WTC11 (cell line): ENCODE measurements at regions not wholly inside any gene's neighbourhood (a gene's known extent, or its start where the extent isn't known, plus 50 kb on each side); places are given as distances from the start of the nearest gene placed in this dataset.

ENCODE experiments used
- ATAC-seq: fragments of 200-7000 bp; cut with Tn5 transposase; 2 replicates; pipeline ENCODE4 v1.10.0; 2021; ENCODE audit warnings: mild to moderate bottlenecking, moderate library complexity
- CTCF ChIA-PET: fragments of 300-600 bp; sonication (Branson Sonifier 250); formaldehyde crosslinking; loops from one replicate; lab custom pipeline; 2021; ENCODE audit warnings: antibody characterized with exemption; lab: Charles Lee
- POLR2A ChIA-PET: fragments of 350-600 bp; sonication (Branson Sonifier 250); formaldehyde crosslinking; loops from one replicate; lab custom pipeline; 2021; ENCODE audit warnings: antibody characterized with exemption; lab: Charles Lee
- DNase-seq: peaks from one replicate; pipeline ENCODE4 v3.0.0; 2021; ENCODE audit warnings: low spot score
- H3K27ac Mint-ChIP-seq: 2 replicates; pipeline ENCODE4 v1.8.0; 2021; ENCODE audit warnings: mixed read lengths
- H3K27me3 Mint-ChIP-seq: 2 replicates; pipeline ENCODE4 v1.8.0; 2021; ENCODE audit warnings: low read depth, mild to moderate bottlenecking, moderate library complexity, mixed read lengths
- H3K36me3 Mint-ChIP-seq: 2 replicates; pipeline ENCODE4 v1.8.0; 2021; ENCODE audit warnings: mixed read lengths
- H3K4me1 Mint-ChIP-seq: 2 replicates; pipeline ENCODE4 v1.8.0; 2022; ENCODE audit warnings: mixed read lengths
- H3K4me3 Mint-ChIP-seq: 2 replicates; pipeline ENCODE4 v1.8.0; 2021; ENCODE audit warnings: mild to moderate bottlenecking, moderate library complexity, mixed read lengths
- H3K9me3 Mint-ChIP-seq: 2 replicates; pipeline ENCODE4 v1.8.0; 2021; ENCODE audit warnings: mixed read lengths
- CBFB ChIP-seq: sonication (generic); formaldehyde crosslinking; IDR thresholded peaks from 2 replicates; pipeline ENCODE4 v1.8.1; 2022; ENCODE audit warnings: mild to moderate bottlenecking, low read depth, missing genetic modification reagents
- EMX1 ChIP-seq: fragments of 250-450 bp; sonication (Bioruptor Pico); IDR thresholded peaks from 2 replicates; pipeline ENCODE4 v1.8.0; 2021; ENCODE audit warnings: mild to moderate bottlenecking
- ESRRA ChIP-seq: sonication (generic); formaldehyde crosslinking; IDR thresholded peaks from 2 replicates; pipeline ENCODE4 v1.8.1; 2022; ENCODE audit warnings: mild to moderate bottlenecking, missing genetic modification reagents, borderline replicate concordance
- ETV6 ChIP-seq: sonication (generic); formaldehyde crosslinking; IDR thresholded peaks from 2 replicates; pipeline ENCODE4 v1.8.1; 2022; ENCODE audit warnings: mild to moderate bottlenecking, missing genetic modification reagents
- FOXK1 ChIP-seq: sonication (generic); formaldehyde crosslinking; IDR thresholded peaks from 2 replicates; pipeline ENCODE4 v1.8.0; 2022; ENCODE audit warnings: mild to moderate bottlenecking, moderate library complexity, missing genetic modification reagents
- GABPB1 ChIP-seq: sonication (generic); formaldehyde crosslinking; IDR thresholded peaks from 2 replicates; pipeline ENCODE4 v1.8.1; 2023; ENCODE audit warnings: mild to moderate bottlenecking, missing genetic modification reagents
- MXD4 ChIP-seq: fragments of 250-450 bp; sonication (Bioruptor Pico); IDR thresholded peaks from 2 replicates; pipeline ENCODE4 v1.8.0; 2021; ENCODE audit warnings: mild to moderate bottlenecking, moderate library complexity, borderline replicate concordance
- NR1H2 ChIP-seq: sonication (generic); formaldehyde crosslinking; IDR thresholded peaks from 2 replicates; pipeline ENCODE4 v1.9.0; 2021; ENCODE audit warnings: mild to moderate bottlenecking, moderate library complexity, missing genetic modification reagents
- RELA ChIP-seq: sonication (generic); formaldehyde crosslinking; IDR thresholded peaks from 2 replicates; pipeline ENCODE4 v1.8.1; 2022; ENCODE audit warnings: missing genetic modification reagents, mild to moderate bottlenecking, borderline replicate concordance
- SP1 ChIP-seq: sonication (generic); formaldehyde crosslinking; conservative IDR thresholded peaks from 2 replicates; pipeline ENCODE4 v1.8.1; 2022; ENCODE audit warnings: missing genetic modification reagents
- TCF7 ChIP-seq: sonication (generic); formaldehyde crosslinking; IDR thresholded peaks from 2 replicates; pipeline ENCODE4 v1.8.0; 2022; ENCODE audit warnings: mild to moderate bottlenecking, low read depth, missing genetic modification reagents, moderate library complexity
- ZNF121 ChIP-seq: sonication (generic); formaldehyde crosslinking; IDR thresholded peaks from 2 replicates; pipeline ENCODE4 v1.8.0; 2023; ENCODE audit warnings: missing genetic modification reagents
- ZNF232 ChIP-seq: sonication (generic); formaldehyde crosslinking; IDR thresholded peaks from 2 replicates; pipeline ENCODE4 v1.8.0; 2022; ENCODE audit warnings: mild to moderate bottlenecking, missing genetic modification reagents
- TF ChIP-seq, protein P1 (sequence below): fragments of 250-450 bp; sonication (Bioruptor Pico); IDR thresholded peaks from 2 replicates; pipeline ENCODE4 v1.9.0; 2021; ENCODE audit warnings: mild to moderate bottlenecking, borderline replicate concordance
- TF ChIP-seq, protein P2 (sequence below): fragments of 250-450 bp; sonication (Bioruptor Pico); IDR thresholded peaks from 2 replicates; pipeline ENCODE4 v1.8.0; 2021; ENCODE audit warnings: mild to moderate bottlenecking
- TF ChIP-seq, protein P3 (sequence below): sonication (generic); formaldehyde crosslinking; IDR thresholded peaks from 2 replicates; pipeline ENCODE4 v1.8.1; 2023; ENCODE audit warnings: mild to moderate bottlenecking, moderate library complexity, missing genetic modification reagents
- TF ChIP-seq, protein P4 (sequence below): sonication (generic); formaldehyde crosslinking; IDR thresholded peaks from 2 replicates; pipeline ENCODE4 v1.8.0; 2023; ENCODE audit warnings: missing genetic modification reagents, mild to moderate bottlenecking, borderline replicate concordance
- TF ChIP-seq, protein P5 (sequence below): sonication (generic); formaldehyde crosslinking; conservative IDR thresholded peaks from 2 replicates; pipeline ENCODE4 v1.8.1; 2022; ENCODE audit warnings: mild to moderate bottlenecking, missing genetic modification reagents
- TF ChIP-seq, protein P6 (sequence below): fragments of 200-600 bp; IDR thresholded peaks from 2 replicates; pipeline ENCODE4 v1.8.0; 2022; ENCODE audit warnings: antibody characterized with exemption
- TF ChIP-seq, protein P7 (sequence below): sonication (generic); formaldehyde crosslinking; IDR thresholded peaks from 2 replicates; pipeline ENCODE4 v1.8.1; 2022; ENCODE audit warnings: low read depth, mild to moderate bottlenecking, moderate library complexity, missing genetic modification reagents, borderline replicate concordance

DNA sequence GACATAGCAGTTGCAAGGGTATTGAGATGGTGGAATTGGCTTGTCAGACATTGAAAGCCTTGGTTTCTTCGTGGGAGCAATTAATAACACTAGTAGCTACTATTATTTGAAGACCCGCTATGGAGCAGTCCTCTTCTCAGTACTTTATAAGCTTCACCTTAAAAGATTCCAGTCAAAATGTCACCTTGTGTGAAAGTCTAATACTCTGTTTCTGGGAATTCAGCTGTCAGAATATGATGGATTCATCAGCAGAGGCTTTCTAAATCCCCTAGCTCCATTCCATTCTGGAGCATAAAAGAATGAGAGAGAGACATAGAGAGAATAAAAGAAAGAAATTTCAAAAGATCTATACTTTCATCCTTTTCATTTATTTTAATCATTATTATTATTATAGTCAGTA, 375.9 kb upstream of the ADGRL2 start (continued):
- TF ChIP-seq, protein P1, sequence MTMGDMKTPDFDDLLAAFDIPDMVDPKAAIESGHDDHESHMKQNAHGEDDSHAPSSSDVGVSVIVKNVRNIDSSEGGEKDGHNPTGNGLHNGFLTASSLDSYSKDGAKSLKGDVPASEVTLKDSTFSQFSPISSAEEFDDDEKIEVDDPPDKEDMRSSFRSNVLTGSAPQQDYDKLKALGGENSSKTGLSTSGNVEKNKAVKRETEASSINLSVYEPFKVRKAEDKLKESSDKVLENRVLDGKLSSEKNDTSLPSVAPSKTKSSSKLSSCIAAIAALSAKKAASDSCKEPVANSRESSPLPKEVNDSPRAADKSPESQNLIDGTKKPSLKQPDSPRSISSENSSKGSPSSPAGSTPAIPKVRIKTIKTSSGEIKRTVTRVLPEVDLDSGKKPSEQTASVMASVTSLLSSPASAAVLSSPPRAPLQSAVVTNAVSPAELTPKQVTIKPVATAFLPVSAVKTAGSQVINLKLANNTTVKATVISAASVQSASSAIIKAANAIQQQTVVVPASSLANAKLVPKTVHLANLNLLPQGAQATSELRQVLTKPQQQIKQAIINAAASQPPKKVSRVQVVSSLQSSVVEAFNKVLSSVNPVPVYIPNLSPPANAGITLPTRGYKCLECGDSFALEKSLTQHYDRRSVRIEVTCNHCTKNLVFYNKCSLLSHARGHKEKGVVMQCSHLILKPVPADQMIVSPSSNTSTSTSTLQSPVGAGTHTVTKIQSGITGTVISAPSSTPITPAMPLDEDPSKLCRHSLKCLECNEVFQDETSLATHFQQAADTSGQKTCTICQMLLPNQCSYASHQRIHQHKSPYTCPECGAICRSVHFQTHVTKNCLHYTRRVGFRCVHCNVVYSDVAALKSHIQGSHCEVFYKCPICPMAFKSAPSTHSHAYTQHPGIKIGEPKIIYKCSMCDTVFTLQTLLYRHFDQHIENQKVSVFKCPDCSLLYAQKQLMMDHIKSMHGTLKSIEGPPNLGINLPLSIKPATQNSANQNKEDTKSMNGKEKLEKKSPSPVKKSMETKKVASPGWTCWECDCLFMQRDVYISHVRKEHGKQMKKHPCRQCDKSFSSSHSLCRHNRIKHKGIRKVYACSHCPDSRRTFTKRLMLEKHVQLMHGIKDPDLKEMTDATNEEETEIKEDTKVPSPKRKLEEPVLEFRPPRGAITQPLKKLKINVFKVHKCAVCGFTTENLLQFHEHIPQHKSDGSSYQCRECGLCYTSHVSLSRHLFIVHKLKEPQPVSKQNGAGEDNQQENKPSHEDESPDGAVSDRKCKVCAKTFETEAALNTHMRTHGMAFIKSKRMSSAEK (CRISPR knock-in tag): no peak
- TF ChIP-seq ZNF121 (CRISPR knock-in tag) (no peak), TCF7 (no peak), GABPB1 (CRISPR knock-in tag) (no peak), CBFB (CRISPR knock-in tag) (no peak), ETV6 (CRISPR knock-in tag) (no peak), EMX1 (CRISPR knock-in tag) (no peak), ESRRA (CRISPR knock-in tag) (no peak), ZNF232 (CRISPR knock-in tag) (no peak), RELA (CRISPR knock-in tag) (no peak)
- TF ChIP-seq, protein P2, sequence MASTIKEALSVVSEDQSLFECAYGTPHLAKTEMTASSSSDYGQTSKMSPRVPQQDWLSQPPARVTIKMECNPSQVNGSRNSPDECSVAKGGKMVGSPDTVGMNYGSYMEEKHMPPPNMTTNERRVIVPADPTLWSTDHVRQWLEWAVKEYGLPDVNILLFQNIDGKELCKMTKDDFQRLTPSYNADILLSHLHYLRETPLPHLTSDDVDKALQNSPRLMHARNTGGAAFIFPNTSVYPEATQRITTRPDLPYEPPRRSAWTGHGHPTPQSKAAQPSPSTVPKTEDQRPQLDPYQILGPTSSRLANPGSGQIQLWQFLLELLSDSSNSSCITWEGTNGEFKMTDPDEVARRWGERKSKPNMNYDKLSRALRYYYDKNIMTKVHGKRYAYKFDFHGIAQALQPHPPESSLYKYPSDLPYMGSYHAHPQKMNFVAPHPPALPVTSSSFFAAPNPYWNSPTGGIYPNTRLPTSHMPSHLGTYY (CRISPR knock-in tag): no peak
- TF ChIP-seq, protein P3, sequence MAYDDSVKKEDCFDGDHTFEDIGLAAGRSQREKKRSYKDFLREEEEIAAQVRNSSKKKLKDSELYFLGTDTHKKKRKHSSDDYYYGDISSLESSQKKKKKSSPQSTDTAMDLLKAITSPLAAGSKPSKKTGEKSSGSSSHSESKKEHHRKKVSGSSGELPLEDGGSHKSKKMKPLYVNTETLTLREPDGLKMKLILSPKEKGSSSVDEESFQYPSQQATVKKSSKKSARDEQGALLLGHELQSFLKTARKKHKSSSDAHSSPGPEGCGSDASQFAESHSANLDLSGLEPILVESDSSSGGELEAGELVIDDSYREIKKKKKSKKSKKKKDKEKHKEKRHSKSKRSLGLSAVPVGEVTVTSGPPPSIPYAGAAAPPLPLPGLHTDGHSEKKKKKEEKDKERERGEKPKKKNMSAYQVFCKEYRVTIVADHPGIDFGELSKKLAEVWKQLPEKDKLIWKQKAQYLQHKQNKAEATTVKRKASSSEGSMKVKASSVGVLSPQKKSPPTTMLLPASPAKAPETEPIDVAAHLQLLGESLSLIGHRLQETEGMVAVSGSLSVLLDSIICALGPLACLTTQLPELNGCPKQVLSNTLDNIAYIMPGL (CRISPR knock-in tag): no peak

DNA sequence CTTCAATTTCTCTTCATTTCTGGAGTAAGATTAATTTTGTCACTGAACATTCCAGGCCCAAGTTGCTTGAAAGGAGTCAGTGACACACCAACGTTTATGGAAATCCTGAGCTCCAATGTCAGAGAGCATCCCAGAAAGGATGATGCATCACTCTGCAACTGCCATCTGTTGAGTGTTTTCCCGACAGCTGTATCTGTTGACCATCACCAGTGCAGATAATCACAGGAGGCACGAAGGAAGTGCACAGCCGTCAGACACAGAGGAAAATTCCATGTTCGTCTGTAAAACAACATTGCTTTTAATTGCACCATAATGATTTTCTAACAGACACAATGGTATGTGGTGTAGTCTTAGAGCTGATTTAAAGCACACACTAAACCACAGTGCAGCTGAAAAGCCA, 376.7 kb upstream of the ADGRL2 start:
- H3K4me3 Mint-ChIP-seq: no peak overlapping the region
- H3K36me3 Mint-ChIP-seq: peaks cover 17% of the 10 kb centered on the region
- ATAC-seq (no peak), DNase-seq (no peak)
- H3K27me3 Mint-ChIP-seq: no peaks in the 10 kb centered on the region; the same call in 1 of the 2 replicates
- CTCF ChIA-PET: interaction anchor here (4.3 kb wide), 1 partner anchor 10 kb away, joined by 20 read pairs; no protein-coding TSS in a partner anchor
- H3K9me3 Mint-ChIP-seq: peaks cover 23% of the 10 kb centered on the region
- POLR2A ChIA-PET: no interaction called here
- peaks cover 15% of the 10 kb centered on the region for H3K4me1 Mint-ChIP-seq
- H3K27ac Mint-ChIP-seq: no peak overlapping the region; the same call in 1 of the 2 replicates
- TF ChIP-seq, protein P4, sequence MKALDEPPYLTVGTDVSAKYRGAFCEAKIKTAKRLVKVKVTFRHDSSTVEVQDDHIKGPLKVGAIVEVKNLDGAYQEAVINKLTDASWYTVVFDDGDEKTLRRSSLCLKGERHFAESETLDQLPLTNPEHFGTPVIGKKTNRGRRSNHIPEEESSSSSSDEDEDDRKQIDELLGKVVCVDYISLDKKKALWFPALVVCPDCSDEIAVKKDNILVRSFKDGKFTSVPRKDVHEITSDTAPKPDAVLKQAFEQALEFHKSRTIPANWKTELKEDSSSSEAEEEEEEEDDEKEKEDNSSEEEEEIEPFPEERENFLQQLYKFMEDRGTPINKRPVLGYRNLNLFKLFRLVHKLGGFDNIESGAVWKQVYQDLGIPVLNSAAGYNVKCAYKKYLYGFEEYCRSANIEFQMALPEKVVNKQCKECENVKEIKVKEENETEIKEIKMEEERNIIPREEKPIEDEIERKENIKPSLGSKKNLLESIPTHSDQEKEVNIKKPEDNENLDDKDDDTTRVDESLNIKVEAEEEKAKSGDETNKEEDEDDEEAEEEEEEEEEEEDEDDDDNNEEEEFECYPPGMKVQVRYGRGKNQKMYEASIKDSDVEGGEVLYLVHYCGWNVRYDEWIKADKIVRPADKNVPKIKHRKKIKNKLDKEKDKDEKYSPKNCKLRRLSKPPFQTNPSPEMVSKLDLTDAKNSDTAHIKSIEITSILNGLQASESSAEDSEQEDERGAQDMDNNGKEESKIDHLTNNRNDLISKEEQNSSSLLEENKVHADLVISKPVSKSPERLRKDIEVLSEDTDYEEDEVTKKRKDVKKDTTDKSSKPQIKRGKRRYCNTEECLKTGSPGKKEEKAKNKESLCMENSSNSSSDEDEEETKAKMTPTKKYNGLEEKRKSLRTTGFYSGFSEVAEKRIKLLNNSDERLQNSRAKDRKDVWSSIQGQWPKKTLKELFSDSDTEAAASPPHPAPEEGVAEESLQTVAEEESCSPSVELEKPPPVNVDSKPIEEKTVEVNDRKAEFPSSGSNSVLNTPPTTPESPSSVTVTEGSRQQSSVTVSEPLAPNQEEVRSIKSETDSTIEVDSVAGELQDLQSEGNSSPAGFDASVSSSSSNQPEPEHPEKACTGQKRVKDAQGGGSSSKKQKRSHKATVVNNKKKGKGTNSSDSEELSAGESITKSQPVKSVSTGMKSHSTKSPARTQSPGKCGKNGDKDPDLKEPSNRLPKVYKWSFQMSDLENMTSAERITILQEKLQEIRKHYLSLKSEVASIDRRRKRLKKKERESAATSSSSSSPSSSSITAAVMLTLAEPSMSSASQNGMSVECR (CRISPR knock-in tag): no peak
- TF ChIP-seq SP1 (CRISPR knock-in tag) (no peak), MXD4 (CRISPR knock-in tag) (no peak), FOXK1 (CRISPR knock-in tag) (no peak), RELA (CRISPR knock-in tag) (no peak), NR1H2 (CRISPR knock-in tag) (no peak)
- TF ChIP-seq, protein P5, sequence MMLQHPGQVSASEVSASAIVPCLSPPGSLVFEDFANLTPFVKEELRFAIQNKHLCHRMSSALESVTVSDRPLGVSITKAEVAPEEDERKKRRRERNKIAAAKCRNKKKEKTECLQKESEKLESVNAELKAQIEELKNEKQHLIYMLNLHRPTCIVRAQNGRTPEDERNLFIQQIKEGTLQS (CRISPR knock-in tag): no peak
- TF ChIP-seq, protein P6, sequence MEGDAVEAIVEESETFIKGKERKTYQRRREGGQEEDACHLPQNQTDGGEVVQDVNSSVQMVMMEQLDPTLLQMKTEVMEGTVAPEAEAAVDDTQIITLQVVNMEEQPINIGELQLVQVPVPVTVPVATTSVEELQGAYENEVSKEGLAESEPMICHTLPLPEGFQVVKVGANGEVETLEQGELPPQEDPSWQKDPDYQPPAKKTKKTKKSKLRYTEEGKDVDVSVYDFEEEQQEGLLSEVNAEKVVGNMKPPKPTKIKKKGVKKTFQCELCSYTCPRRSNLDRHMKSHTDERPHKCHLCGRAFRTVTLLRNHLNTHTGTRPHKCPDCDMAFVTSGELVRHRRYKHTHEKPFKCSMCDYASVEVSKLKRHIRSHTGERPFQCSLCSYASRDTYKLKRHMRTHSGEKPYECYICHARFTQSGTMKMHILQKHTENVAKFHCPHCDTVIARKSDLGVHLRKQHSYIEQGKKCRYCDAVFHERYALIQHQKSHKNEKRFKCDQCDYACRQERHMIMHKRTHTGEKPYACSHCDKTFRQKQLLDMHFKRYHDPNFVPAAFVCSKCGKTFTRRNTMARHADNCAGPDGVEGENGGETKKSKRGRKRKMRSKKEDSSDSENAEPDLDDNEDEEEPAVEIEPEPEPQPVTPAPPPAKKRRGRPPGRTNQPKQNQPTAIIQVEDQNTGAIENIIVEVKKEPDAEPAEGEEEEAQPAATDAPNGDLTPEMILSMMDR: no peak
- TF ChIP-seq, protein P7, sequence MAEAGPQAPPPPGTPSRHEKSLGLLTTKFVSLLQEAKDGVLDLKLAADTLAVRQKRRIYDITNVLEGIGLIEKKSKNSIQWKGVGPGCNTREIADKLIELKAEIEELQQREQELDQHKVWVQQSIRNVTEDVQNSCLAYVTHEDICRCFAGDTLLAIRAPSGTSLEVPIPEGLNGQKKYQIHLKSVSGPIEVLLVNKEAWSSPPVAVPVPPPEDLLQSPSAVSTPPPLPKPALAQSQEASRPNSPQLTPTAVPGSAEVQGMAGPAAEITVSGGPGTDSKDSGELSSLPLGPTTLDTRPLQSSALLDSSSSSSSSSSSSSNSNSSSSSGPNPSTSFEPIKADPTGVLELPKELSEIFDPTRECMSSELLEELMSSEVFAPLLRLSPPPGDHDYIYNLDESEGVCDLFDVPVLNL: no peak
